Calu3 (cell line): ENCODE measurements at regions not wholly inside any gene's neighbourhood (a gene's known extent, or its start where the extent isn't known, plus 50 kb on each side); places are given as distances from the start of the nearest gene placed in this dataset.

Experiments
- BruUV-seq: library from RNA; stranded (reverse); fragments of 400-500 nt; replicated peaks from 2 replicates; lab custom pipeline; 2021; lab: Mats Ljungman, UMichigan
- CTCF ChIA-PET: fragments of 300-600 bp; sonication (Branson Sonifier 250); formaldehyde crosslinking; loops from one replicate; lab custom pipeline; 2022; ENCODE audit warnings: antibody characterized with exemption; lab: Charles Lee
- DNase-seq: peaks from one replicate; pipeline ENCODE4 v3.0.0; 2022
- H3K27ac Mint-ChIP-seq: one replicate; pipeline ENCODE4 v1.8.0; 2022; ENCODE audit warnings: mixed read lengths; ENCODE audit not compliant: unreplicated experiment
- H3K27me3 Mint-ChIP-seq: one replicate; pipeline ENCODE4 v1.8.0; 2022; ENCODE audit warnings: mixed read lengths; ENCODE audit not compliant: unreplicated experiment
- H3K36me3 Mint-ChIP-seq: one replicate; pipeline ENCODE4 v1.8.0; 2022; ENCODE audit warnings: mild to moderate bottlenecking, moderate library complexity, mixed read lengths; ENCODE audit not compliant: insufficient read depth, unreplicated experiment
- H3K4me1 Mint-ChIP-seq: one replicate; pipeline ENCODE4 v1.8.0; 2022; ENCODE audit warnings: mild to moderate bottlenecking, low read depth, mixed read lengths; ENCODE audit not compliant: unreplicated experiment
- H3K4me3 Mint-ChIP-seq: one replicate; pipeline ENCODE4 v1.8.0; 2022; ENCODE audit warnings: mild to moderate bottlenecking, low read depth, moderate library complexity, mixed read lengths; ENCODE audit not compliant: unreplicated experiment
- H3K9me3 Mint-ChIP-seq: one replicate; pipeline ENCODE4 v1.8.0; 2022; ENCODE audit warnings: low read depth, mixed read lengths; ENCODE audit not compliant: unreplicated experiment
- CTCF ChIP-seq: fragments of 200-600 bp; IDR thresholded peaks from one replicate; pipeline ENCODE4 v1.8.0; 2022; ENCODE audit warnings: antibody characterized with exemption; ENCODE audit not compliant: unreplicated experiment
- intact Hi-C: fragments of 100-400 bp; cut with micrococcal nuclease; formaldehyde crosslinking; loops from one replicate; pipeline ENCODE4 v1.10.0; 2022; ENCODE audit not compliant: unreplicated experiment

DNA sequence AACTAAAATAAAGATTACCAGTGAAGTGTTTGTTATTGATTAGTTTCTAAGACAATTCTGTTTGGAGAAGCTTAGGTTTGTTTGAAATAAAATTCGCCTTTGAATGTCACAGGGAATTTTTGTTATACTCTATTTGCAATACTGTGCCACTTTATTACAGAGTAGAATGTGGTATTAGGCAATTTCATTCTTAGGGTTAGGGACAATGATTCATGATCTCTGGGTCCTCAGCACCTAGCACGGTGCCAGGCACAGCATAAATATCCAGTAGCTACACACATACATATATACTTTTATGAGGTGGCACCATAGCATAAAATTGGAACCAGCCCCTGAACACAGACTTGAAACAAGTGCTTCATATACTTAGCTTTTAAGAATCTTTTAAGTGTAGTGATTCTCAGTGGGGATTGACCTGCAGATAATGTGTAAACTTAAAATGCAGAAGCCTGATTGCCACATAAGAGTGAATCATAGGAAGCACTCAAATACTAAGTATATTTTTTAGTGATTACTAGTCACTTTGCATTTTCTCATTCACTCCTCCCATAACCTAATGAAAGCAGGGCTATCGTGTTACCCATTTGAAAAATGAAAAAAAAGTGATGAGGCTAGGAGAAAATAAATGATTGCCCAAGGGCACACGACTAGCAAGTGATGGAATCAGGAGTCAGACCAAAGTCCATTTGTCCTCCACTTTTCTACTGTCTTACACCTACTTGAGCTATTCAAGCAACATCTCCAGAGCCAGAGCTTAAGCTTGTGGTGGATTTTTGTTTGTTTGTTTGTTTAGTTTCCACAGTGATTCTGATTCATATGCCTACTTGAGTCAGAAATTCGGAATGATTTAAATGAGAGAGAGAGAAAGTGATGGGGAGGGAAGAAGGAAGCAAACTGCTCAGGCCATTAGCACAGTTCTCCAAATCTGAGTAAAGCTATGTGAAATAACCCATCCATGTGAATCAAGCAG, 366.0 kb upstream of the FGF13 start:
- Mint-ChIP-seq H3K27ac (no peak overlapping the region), H3K9me3 (peaks cover 4% of the 10 kb centered on the region), H3K36me3 (no peaks in the 10 kb centered on the region), H3K4me3 (no peak overlapping the region), H3K4me1 (no peaks in the 10 kb centered on the region), H3K27me3 (no peaks in the 10 kb centered on the region)
- intact Hi-C loops = no loop called here
- DNase-seq = no peak
- CTCF ChIA-PET = no interaction called here
- BruUV-seq = no TSS peak
- TF ChIP-seq CTCF = no peak

DNA sequence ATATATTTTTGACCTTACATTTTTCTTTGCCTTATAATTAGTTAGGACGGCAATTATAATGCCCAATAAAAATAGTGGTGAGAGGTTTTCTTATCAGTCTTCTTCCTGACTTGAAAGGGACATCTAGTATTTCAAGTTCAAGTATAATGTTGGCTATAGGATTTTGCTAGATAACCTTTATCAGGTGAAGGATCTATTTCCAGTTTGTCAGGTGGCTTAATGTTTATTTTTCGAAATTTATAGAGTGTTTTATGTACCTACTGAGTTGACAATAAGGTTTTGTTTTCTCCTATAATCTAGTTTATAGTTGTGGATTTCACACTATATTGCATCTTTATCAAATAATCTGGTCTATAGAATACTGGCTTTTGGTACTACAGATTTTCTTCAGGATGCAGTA, 351.8 kb upstream of the FGF13 start:
- no peak for DNase-seq
- TF ChIP-seq CTCF = no peak
- Mint-ChIP-seq H3K36me3 (no peaks in the 10 kb centered on the region), H3K4me1 (no peaks in the 10 kb centered on the region), H3K4me3 (no peak overlapping the region), H3K27me3 (no peaks in the 10 kb centered on the region), H3K9me3 (peaks cover 13% of the 10 kb centered on the region), H3K27ac (no peak overlapping the region)
- CTCF ChIA-PET = no interaction called here
- no TSS peak for BruUV-seq
- intact Hi-C loops = no loop called here

DNA sequence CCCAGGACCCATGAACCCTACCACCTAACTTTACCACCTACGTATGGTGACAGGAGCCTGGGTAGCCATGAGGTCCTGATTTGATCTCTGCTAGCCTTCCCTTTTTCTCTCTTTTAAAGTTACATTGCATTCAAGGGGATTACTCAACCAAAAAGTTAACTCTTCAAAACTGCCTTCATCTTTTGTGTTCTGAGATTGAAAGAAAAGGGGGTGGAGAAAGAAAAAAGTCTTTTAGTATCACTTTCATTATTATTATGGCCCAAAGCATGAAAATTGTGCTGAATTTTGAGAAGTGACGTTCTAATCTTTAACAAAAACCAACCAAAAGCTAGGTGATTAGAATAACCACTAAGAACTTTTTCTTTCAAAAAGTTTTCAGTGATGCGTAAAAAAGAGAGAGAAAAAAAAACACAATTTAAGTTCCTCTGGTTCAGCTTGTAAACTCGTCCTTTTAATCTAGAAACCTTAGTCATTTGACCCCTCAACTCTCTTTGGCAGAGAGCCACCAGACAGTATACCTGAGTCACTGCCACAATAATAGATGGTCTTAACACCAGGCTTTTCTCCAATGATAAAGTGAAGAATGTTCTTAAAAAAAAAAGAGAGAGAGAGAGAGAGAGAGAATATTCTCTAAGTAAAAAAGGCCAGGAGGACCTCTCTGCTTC, 347.4 kb upstream of the FGF13 start:
- no peaks in the 10 kb centered on the region for H3K27me3 Mint-ChIP-seq

DNA sequence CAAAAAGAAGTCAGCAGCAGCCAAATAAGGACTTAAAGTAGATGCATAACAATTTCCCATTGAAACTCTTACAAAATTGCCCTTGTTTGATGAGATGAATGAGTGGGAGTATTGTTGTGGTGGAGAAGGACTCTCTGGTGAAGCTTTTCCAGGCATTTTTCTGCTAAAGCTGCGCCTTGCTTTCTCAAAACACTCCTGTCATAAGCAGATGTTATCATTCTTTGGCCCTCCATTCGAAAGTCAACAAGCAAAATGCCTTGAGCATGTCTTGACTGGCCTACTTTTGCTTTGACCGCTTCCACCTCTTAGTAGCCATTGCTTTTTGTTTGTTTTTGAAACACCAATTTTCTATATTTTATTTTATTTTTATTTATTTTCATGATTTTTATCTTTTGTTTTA, 340.9 kb upstream of the FGF13 start:
- DNase-seq = no peak
- intact Hi-C loops = no loop called here

More for the DNA sequence above, 347.4 kb upstream of the FGF13 start:
- intact Hi-C loops = no loop called here
- DNase-seq = no peak
- BruUV-seq = no TSS peak
- Mint-ChIP-seq H3K36me3 (no peaks in the 10 kb centered on the region), H3K9me3 (peaks cover 7% of the 10 kb centered on the region), H3K27ac (no peak overlapping the region), H3K4me1 (no peaks in the 10 kb centered on the region), H3K4me3 (no peak overlapping the region)
- no peak for TF ChIP-seq CTCF
- CTCF ChIA-PET = no interaction called here

More for the DNA sequence above, 340.9 kb upstream of the FGF13 start:
- H3K4me3 Mint-ChIP-seq = no peak overlapping the region
- H3K27me3 Mint-ChIP-seq = no peaks in the 10 kb centered on the region
- H3K4me1 Mint-ChIP-seq = no peaks in the 10 kb centered on the region
- no peak overlapping the region for H3K27ac Mint-ChIP-seq
- peaks cover 7% of the 10 kb centered on the region for H3K9me3 Mint-ChIP-seq
- no TSS peak for BruUV-seq
- no peaks in the 10 kb centered on the region for H3K36me3 Mint-ChIP-seq
- no peak for TF ChIP-seq CTCF
- CTCF ChIA-PET = no interaction called here
